H1 (cell line): ENCODE measurements at regions not wholly inside any gene's neighbourhood (a gene's known extent, or its start where the extent isn't known, plus 50 kb on each side); places are given as distances from the start of the nearest gene placed in this dataset.

Experiments
- ATF2 ChIP-seq: IDR thresholded peaks from 2 replicates; pipeline ENCODE4 v1.6.1; 2012; ENCODE audit warnings: low read length, inconsistent platforms

GRCh38 chr22:49152127-49152938, 675.3 kb downstream of the BRD1 start (continued):
- TF ChIP-seq ATF2, result no peak
